WTC11 (cell line): ENCODE measurements at regions not wholly inside any gene's neighbourhood (a gene's known extent, or its start where the extent isn't known, plus 50 kb on each side); places are given as distances from the start of the nearest gene placed in this dataset.

ENCODE experiments used
- ATAC-seq: fragments of 200-7000 bp; cut with Tn5 transposase; 2 replicates; pipeline ENCODE4 v1.10.0; 2021; ENCODE audit warnings: mild to moderate bottlenecking, moderate library complexity
- CTCF ChIA-PET: fragments of 300-600 bp; sonication (Branson Sonifier 250); formaldehyde crosslinking; loops from one replicate; lab custom pipeline; 2021; ENCODE audit warnings: antibody characterized with exemption; lab: Charles Lee
- POLR2A ChIA-PET: fragments of 350-600 bp; sonication (Branson Sonifier 250); formaldehyde crosslinking; loops from one replicate; lab custom pipeline; 2021; ENCODE audit warnings: antibody characterized with exemption; lab: Charles Lee
- DNase-seq: peaks from one replicate; pipeline ENCODE4 v3.0.0; 2021; ENCODE audit warnings: low spot score
- H3K27ac Mint-ChIP-seq: 2 replicates; pipeline ENCODE4 v1.8.0; 2021; ENCODE audit warnings: mixed read lengths
- H3K27me3 Mint-ChIP-seq: 2 replicates; pipeline ENCODE4 v1.8.0; 2021; ENCODE audit warnings: low read depth, mild to moderate bottlenecking, moderate library complexity, mixed read lengths
- H3K36me3 Mint-ChIP-seq: 2 replicates; pipeline ENCODE4 v1.8.0; 2021; ENCODE audit warnings: mixed read lengths
- H3K4me1 Mint-ChIP-seq: 2 replicates; pipeline ENCODE4 v1.8.0; 2022; ENCODE audit warnings: mixed read lengths
- H3K4me3 Mint-ChIP-seq: 2 replicates; pipeline ENCODE4 v1.8.0; 2021; ENCODE audit warnings: mild to moderate bottlenecking, moderate library complexity, mixed read lengths
- H3K9me3 Mint-ChIP-seq: 2 replicates; pipeline ENCODE4 v1.8.0; 2021; ENCODE audit warnings: mixed read lengths
- ATF6 ChIP-seq: sonication (generic); formaldehyde crosslinking; IDR thresholded peaks from 2 replicates; pipeline ENCODE4 v1.8.1; 2023; ENCODE audit warnings: mild to moderate bottlenecking, missing genetic modification reagents
- CREB1 ChIP-seq: sonication (generic); formaldehyde crosslinking; IDR thresholded peaks from 2 replicates; pipeline ENCODE4 v1.8.0; 2023; ENCODE audit warnings: mild to moderate bottlenecking, missing genetic modification reagents
- EMX1 ChIP-seq: fragments of 250-450 bp; sonication (Bioruptor Pico); IDR thresholded peaks from 2 replicates; pipeline ENCODE4 v1.8.0; 2021; ENCODE audit warnings: mild to moderate bottlenecking
- FOXJ3 ChIP-seq: sonication (generic); formaldehyde crosslinking; IDR thresholded peaks from 2 replicates; pipeline ENCODE4 v1.9.0; 2021; ENCODE audit warnings: missing genetic modification reagents, mild to moderate bottlenecking, borderline replicate concordance
- GTF2I ChIP-seq: fragments of 250-450 bp; sonication (Bioruptor Pico); conservative IDR thresholded peaks from 2 replicates; pipeline ENCODE4 v1.4.0; 2021; ENCODE audit warnings: mild to moderate bottlenecking
- IRF1 ChIP-seq: sonication (generic); formaldehyde crosslinking; IDR thresholded peaks from 2 replicates; pipeline ENCODE4 v1.8.0; 2023; ENCODE audit warnings: missing genetic modification reagents
- MYBL2 ChIP-seq: sonication (generic); formaldehyde crosslinking; IDR thresholded peaks from 2 replicates; pipeline ENCODE4 v1.8.1; 2023; ENCODE audit warnings: mild to moderate bottlenecking, moderate library complexity, missing genetic modification reagents
- PREB ChIP-seq: sonication (generic); formaldehyde crosslinking; IDR thresholded peaks from 2 replicates; pipeline ENCODE4 v1.8.1; 2022; ENCODE audit warnings: mild to moderate bottlenecking, missing genetic modification reagents, moderate library complexity, borderline replicate concordance
- SMAD3 ChIP-seq: sonication (generic); formaldehyde crosslinking; IDR thresholded peaks from 2 replicates; pipeline ENCODE4 v1.8.0; 2022; ENCODE audit warnings: missing genetic modification reagents, mild to moderate bottlenecking, borderline replicate concordance
- STAT6 ChIP-seq: sonication (generic); formaldehyde crosslinking; conservative IDR thresholded peaks from 2 replicates; pipeline ENCODE4 v1.8.1; 2023; ENCODE audit warnings: mild to moderate bottlenecking, low read depth, missing genetic modification reagents, moderate library complexity
- TP53 ChIP-seq: sonication (generic); formaldehyde crosslinking; IDR thresholded peaks from 2 replicates; pipeline ENCODE4 v1.8.1; 2023; ENCODE audit warnings: mild to moderate bottlenecking, missing genetic modification reagents
- USF1 ChIP-seq: sonication (generic); formaldehyde crosslinking; IDR thresholded peaks from 2 replicates; pipeline ENCODE4 v1.8.0; 2022; ENCODE audit warnings: mild to moderate bottlenecking, missing genetic modification reagents
- USF2 ChIP-seq: sonication (generic); formaldehyde crosslinking; IDR thresholded peaks from 2 replicates; pipeline ENCODE4 v1.8.1; 2023; ENCODE audit warnings: mild to moderate bottlenecking, missing genetic modification reagents, moderate library complexity
- ZNF138 ChIP-seq: sonication (generic); formaldehyde crosslinking; conservative IDR thresholded peaks from 2 replicates; pipeline ENCODE4 v1.8.1; 2022; ENCODE audit warnings: mild to moderate bottlenecking, moderate library complexity, missing genetic modification reagents
- ZNF671 ChIP-seq: fragments of 250-450 bp; sonication (Bioruptor Pico); IDR thresholded peaks from 2 replicates; pipeline ENCODE4 v1.8.0; 2021; ENCODE audit warnings: mild to moderate bottlenecking

GRCh38 chr13:109870696-109871370, 84.5 kb upstream of the IRS2 start:
- DNase-seq = no peak

GRCh38 chr13:109870274-109870673, 83.9 kb upstream of the IRS2 start:
- no peaks in the 10 kb centered on the region for H3K9me3 Mint-ChIP-seq
- no peaks in the 10 kb centered on the region for H3K36me3 Mint-ChIP-seq
- peaks cover 2% of the 10 kb centered on the region; the same call in 1 of the 2 replicates for H3K27me3 Mint-ChIP-seq
- no peak overlapping the region for H3K4me3 Mint-ChIP-seq
- peaks cover 17% of the 10 kb centered on the region for H3K4me1 Mint-ChIP-seq
- ChIA-PET CTCF (interaction anchor here (1.1 kb wide), 1 partner anchor 14 kb away, joined by 3 read pairs; no protein-coding TSS in a partner anchor), POLR2A (no interaction called here)
- H3K27ac Mint-ChIP-seq = no peak overlapping the region
- no peak for ATAC-seq
- no peak for DNase-seq
- TF ChIP-seq EMX1 (no peak), ZNF671 (no peak), IRF1 (no peak), PREB (no peak), FOXJ3 (no peak), MYBL2 (CRISPR knock-in tag) (no peak), STAT6 (CRISPR knock-in tag) (no peak), CREB1 (CRISPR knock-in tag) (no peak)

More at GRCh38 chr13:109870696-109871370, 84.5 kb upstream of the IRS2 start:
- no peaks in the 10 kb centered on the region for H3K9me3 Mint-ChIP-seq
- ATAC-seq = no peak
- peaks cover 17% of the 10 kb centered on the region for H3K4me1 Mint-ChIP-seq
- H3K27me3 Mint-ChIP-seq = peaks cover 2% of the 10 kb centered on the region; the same call in 1 of the 2 replicates
- no peak overlapping the region for H3K4me3 Mint-ChIP-seq
- H3K36me3 Mint-ChIP-seq = no peaks in the 10 kb centered on the region
- CTCF ChIA-PET = no interaction called here
- H3K27ac Mint-ChIP-seq = no peak overlapping the region
- no peak for TF ChIP-seq ZNF138
- no peak for TF ChIP-seq TP53 (CRISPR knock-in tag)
- TF ChIP-seq ATF6 (CRISPR knock-in tag) = no peak
- no peak for TF ChIP-seq USF1 (CRISPR knock-in tag)
- TF ChIP-seq GTF2I = no peak
- TF ChIP-seq STAT6 (CRISPR knock-in tag) = no peak
- TF ChIP-seq USF2 (CRISPR knock-in tag) = no peak
- TF ChIP-seq SMAD3 = no peak
- POLR2A ChIA-PET = no interaction called here
